SU-DHL-6 (cell line): ENCODE measurements at regions not wholly inside any gene's neighbourhood (a gene's known extent, or its start where the extent isn't known, plus 50 kb on each side); places are given as distances from the start of the nearest gene placed in this dataset.

Experiments
- H2AFZ ChIP-seq: fragments of 200-600 bp; sonication (generic); 2 replicates; pipeline ENCODE4 v1.6.1; 2014; ENCODE audit warnings: low read depth, mild to moderate bottlenecking, moderate library complexity, mixed read lengths, antibody characterized with exemption, low read length; ENCODE audit not compliant: severe bottlenecking
- H3F3A ChIP-seq: fragments of 200-600 bp; shearing (Covaris generic); 2 replicates; pipeline ENCODE4 v1.6.0; 2016; ENCODE audit warnings: antibody characterized with exemption, mild to moderate bottlenecking; ENCODE audit not compliant: insufficient read depth
- H3K27ac ChIP-seq: fragments of 200-600 bp; sonication (generic); 2 replicates; pipeline ENCODE4 v1.5.1; 2016; ENCODE audit warnings: low read depth, mild to moderate bottlenecking, low read length, moderate library complexity, mixed read lengths
- H3K27me3 ChIP-seq: fragments of 200-600 bp; sonication (generic), shearing (Covaris generic); 2 replicates; pipeline ENCODE4 v1.6.0; 2014; ENCODE audit warnings: mild to moderate bottlenecking, low read length
- H3K36me3 ChIP-seq: fragments of 200-600 bp; sonication (generic); 2 replicates; pipeline ENCODE4 v1.6.1; 2014; ENCODE audit warnings: mild to moderate bottlenecking, low read length, mixed read lengths
- H3K4me2 ChIP-seq: fragments of 300-600, 200-600 bp; shearing (Covaris generic), sonication (generic); 2 replicates; pipeline ENCODE4 v1.6.0; 2014; ENCODE audit warnings: low read length, low read depth, mild to moderate bottlenecking; ENCODE audit not compliant: poor library complexity, severe bottlenecking
- H3K4me3 ChIP-seq: fragments of 200-600 bp; sonication (generic); 2 replicates; pipeline ENCODE4 v1.5.1; 2014; ENCODE audit warnings: antibody characterized with exemption, low read length, mild to moderate bottlenecking, mixed read lengths; ENCODE audit not compliant: insufficient read depth, poor library complexity, severe bottlenecking
- H3K79me2 ChIP-seq: fragments of 200-600 bp; sonication (generic); 2 replicates; pipeline ENCODE4 v1.6.1; 2014; ENCODE audit warnings: mild to moderate bottlenecking, low read length, moderate library complexity; ENCODE audit not compliant: insufficient read depth
- H3K9ac ChIP-seq: fragments of 200-600 bp; sonication (generic); 2 replicates; pipeline ENCODE4 v1.7.0; 2014; ENCODE audit warnings: mild to moderate bottlenecking, low read length
- H3K9me2 ChIP-seq: fragments of 200-600 bp; sonication (generic); replicated peaks from 2 replicates; pipeline ENCODE4 v1.6.1; 2014; ENCODE audit warnings: low read length; ENCODE audit not compliant: insufficient read depth
- H3K9me3 ChIP-seq: fragments of 200-600 bp; sonication (generic); 2 replicates; pipeline ENCODE4 v1.6.1; 2014; ENCODE audit warnings: low read length, mixed read lengths; ENCODE audit not compliant: insufficient read depth
- H4K20me1 ChIP-seq: fragments of 200-600 bp; sonication (generic); 2 replicates; pipeline ENCODE4 v1.6.1; 2014; ENCODE audit warnings: low read depth, mild to moderate bottlenecking, antibody characterized with exemption, low read length, moderate library complexity, mixed read lengths
- CTCF ChIP-seq: fragments of 200-600 bp; sonication (generic); IDR thresholded peaks from one replicate; pipeline ENCODE4 v1.5.1; 2017; ENCODE audit warnings: antibody characterized with exemption, mild to moderate bottlenecking, low read length, moderate library complexity; ENCODE audit not compliant: insufficient read depth, poor library complexity, severe bottlenecking
- EZH2phosphoT487 ChIP-seq: fragments of 200-600 bp; sonication (generic), shearing (Covaris generic); conservative IDR thresholded peaks from 2 replicates; pipeline ENCODE4 v1.6.1; 2018; ENCODE audit warnings: mild to moderate bottlenecking, antibody characterized with exemption, low read length, moderate library complexity, mixed read lengths

GRCh38 chr9:120202856-120203654 is 376.9 kb downstream of the CDK5RAP2 start:
- Histone ChIP-seq H3K4me2 (no peak overlapping the region), H3K9me2 (no peaks in the 10 kb centered on the region), H3K79me2 (no peaks in the 10 kb centered on the region), H3K27ac (no peak overlapping the region), H3K4me3 (no peak overlapping the region), H2AFZ (no peak overlapping the region), H4K20me1 (no peaks in the 10 kb centered on the region), H3K9ac (no peak overlapping the region), H3F3A (no peaks in the 10 kb centered on the region), H3K36me3 (no peaks in the 10 kb centered on the region), H3K9me3 (no peaks in the 10 kb centered on the region), H3K27me3 (no peaks in the 10 kb centered on the region)
- TF ChIP-seq EZH2phosphoT487 (no peak), CTCF (no peak)

- Histone ChIP-seq H3K79me2 (no peaks in the 10 kb centered on the region), H3K36me3 (no peaks in the 10 kb centered on the region), H3K9me3 (no peaks in the 10 kb centered on the region), H3K9me2 (no peaks in the 10 kb centered on the region), H3K4me3 (no peak overlapping the region), H3K27ac (no peak overlapping the region), H3K9ac (no peak overlapping the region), H3F3A (no peaks in the 10 kb centered on the region), H3K4me2 (no peak overlapping the region), H3K27me3 (no peaks in the 10 kb centered on the region), H2AFZ (no peak overlapping the region), H4K20me1 (no peaks in the 10 kb centered on the region)
- TF ChIP-seq CTCF: no peak
- TF ChIP-seq EZH2phosphoT487: no peak
Measured at GRCh38 chr9:120198027-120198426, 381.9 kb downstream of the CDK5RAP2 start.

- TF ChIP-seq EZH2phosphoT487 (no peak), CTCF (no peak)
- Histone ChIP-seq H3K36me3 (no peaks in the 10 kb centered on the region), H2AFZ (no peak overlapping the region), H3K4me3 (no peak overlapping the region), H3K9me3 (no peaks in the 10 kb centered on the region), H3K9ac (no peak overlapping the region), H3F3A (no peaks in the 10 kb centered on the region), H3K79me2 (no peaks in the 10 kb centered on the region), H4K20me1 (no peaks in the 10 kb centered on the region), H3K9me2 (no peaks in the 10 kb centered on the region), H3K27me3 (no peaks in the 10 kb centered on the region), H3K27ac (no peak overlapping the region), H3K4me2 (no peak overlapping the region)
Measured at GRCh38 chr9:120197605-120198004, 382.4 kb downstream of the CDK5RAP2 start.
